ENCODE measurements at regions not wholly inside any gene's neighbourhood (a gene's known extent, or its start where the extent isn't known, plus 50 kb on each side); places are given as distances from the start of the nearest gene placed in this dataset.

- Histone ChIP-seq H3K27ac (ENCODE audit: insufficient read depth, low read depth, low read length) (no peak overlapping the region), H4K20me1 (replicated peaks; ENCODE audit: control insufficient read depth, extremely low read depth, insufficient read depth, low read length) (no peaks in the 10 kb centered on the region), H3K36me3 (ENCODE audit: control insufficient read depth in 2 of 2, extremely low read depth in 1 of 2, insufficient read depth in 2 of 2, low read length in 2 of 2) (no peaks in the 10 kb centered on the region), H2AFZ (ENCODE audit: low read depth, low read length) (no peak overlapping the region), H3K27me3 (ENCODE audit: control insufficient read depth in 2 of 2, insufficient read depth in 2 of 2, low read length in 2 of 2) (no peaks in the 10 kb centered on the region), H3K79me2 (ENCODE audit: control insufficient read depth, insufficient read depth, low read length) (no peaks in the 10 kb centered on the region), H3K9me1 (replicated peaks; ENCODE audit: control insufficient read depth, extremely low read depth, insufficient read depth, low read length) (no peaks in the 10 kb centered on the region), H3K9me3 (replicated peaks; ENCODE audit: control insufficient read depth, insufficient read depth, low read length) (no peaks in the 10 kb centered on the region), H3K4me1 (ENCODE audit: control insufficient read depth, extremely low read depth, insufficient read depth, low read length) (peaks cover 23% of the 10 kb centered on the region), H3K9ac (replicated peaks; ENCODE audit: extremely low read depth, insufficient read depth, low read length) (no peak overlapping the region), H3K4me3 (replicated peaks in 1 of 3; ENCODE audit: insufficient read depth in 1 of 3, low read depth in 1 of 3, low read length in 3 of 3) (no peak overlapping the region), H3K4me2 (ENCODE audit: insufficient read depth, low read length) (no peak overlapping the region)
- dilution Hi-C loops (cut with MboI; ENCODE audit: extremely low pct_ligation_motif_present, low sequenced_read_pairs): no loop called here
- DNase-seq (ENCODE audit: low read depth, low spot score) (no peak), FAIRE-seq (no peak)
- CTCF ChIA-PET: interaction anchor here (2.7 to 3.4 kb wide), 2 partner anchors 59 to 64 kb away, joined by 11 to 37 read pairs; no protein-coding TSS in a partner anchor
- intact Hi-C loops (cut with micrococcal nuclease): loop anchor here (2.0 kb wide), 1 partner anchor 348 kb away; no protein-coding TSS in a partner anchor
- no TSS peak for BruUV-seq (replicated peaks)
- TF ChIP-seq GATA2 (IDR thresholded peaks at IDR 0.05; ENCODE audit: insufficient read depth, insufficient read length, low read depth, low read length) (no peak), EZH2 (IDR thresholded peaks at IDR 0.05; ENCODE audit: borderline replicate concordance, low read depth, low read length, severe bottlenecking) (no peak), CTCF (IDR thresholded peaks at IDR 0.05; ENCODE audit: extremely low read depth in 1 of 2, insufficient read depth in 1 of 2, low read depth in 1 of 2, low read length in 2 of 2) (no peak), POLR2AphosphoS5 (IDR thresholded peaks at IDR 0.05; ENCODE audit: insufficient read depth, low read depth, low read length) (no peak), MAX (IDR thresholded peaks at IDR 0.05; ENCODE audit: insufficient read depth, insufficient read length) (no peak), POLR2A (IDR thresholded peaks at IDR 0.05; ENCODE audit: low read depth, low read length) (no peak), MYC (IDR thresholded peaks at IDR 0.05; ENCODE audit: low read depth, low read length) (no peak), JUN (IDR thresholded peaks at IDR 0.05; ENCODE audit: borderline replicate concordance, insufficient read depth, insufficient read length, low read depth) (no peak), FOS (IDR thresholded peaks at IDR 0.05; ENCODE audit: borderline replicate concordance, insufficient read depth, low read length) (no peak)
- POLR2A ChIA-PET: no interaction called here
These were observed 243.6 kb upstream of the GPRIN3 start for GRCh38 chr4:89551191-89551590.
